GM20431 (cell line): ENCODE measurements at regions not wholly inside any gene's neighbourhood (a gene's known extent, or its start where the extent isn't known, plus 50 kb on each side); places are given as distances from the start of the nearest gene placed in this dataset.
"Not testable (repeated sequence)": the region's sequence is repeated elsewhere in the genome, so short reads cannot be mapped to it uniquely, and the experiment has no call there.

Experiments used
- in situ Hi-C: fragments of 300-500 bp; cut with MseI, MboI; formaldehyde crosslinking; loops from one replicate; pipeline ENCODE4 v1.15.0; 2020; ENCODE audit warnings: low sequenced_read_pairs; ENCODE audit not compliant: unreplicated experiment

DNA sequence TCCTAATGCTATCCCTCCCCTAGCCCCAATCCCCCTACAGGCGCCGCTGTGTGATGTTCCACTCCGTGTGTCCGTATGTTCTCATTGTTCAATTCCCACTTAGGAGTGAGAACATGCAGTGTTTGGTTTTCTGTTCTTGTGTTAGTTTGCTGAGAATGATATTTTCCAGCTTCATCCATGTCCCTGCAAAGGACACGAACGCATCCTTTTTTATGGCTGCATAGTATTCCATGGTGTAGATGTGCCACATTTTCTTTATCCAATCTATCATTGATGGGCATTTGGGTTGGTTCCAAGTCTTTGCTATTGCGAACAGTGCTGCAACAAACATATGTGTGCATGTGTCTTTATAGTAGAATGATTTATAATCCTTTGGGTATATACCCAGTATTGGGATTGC lies 174.2 kb upstream of the FOXK1 start:
- in situ Hi-C loops: not testable (repeated sequence)

GRCh38 chr7:4513450-4513849 lies 168.6 kb upstream of the FOXK1 start:
- in situ Hi-C loops: no loop called here

- in situ Hi-C loops: no loop called here
Observed at GRCh38 chr7:4519819-4520520, 162.1 kb upstream of the FOXK1 start.

DNA sequence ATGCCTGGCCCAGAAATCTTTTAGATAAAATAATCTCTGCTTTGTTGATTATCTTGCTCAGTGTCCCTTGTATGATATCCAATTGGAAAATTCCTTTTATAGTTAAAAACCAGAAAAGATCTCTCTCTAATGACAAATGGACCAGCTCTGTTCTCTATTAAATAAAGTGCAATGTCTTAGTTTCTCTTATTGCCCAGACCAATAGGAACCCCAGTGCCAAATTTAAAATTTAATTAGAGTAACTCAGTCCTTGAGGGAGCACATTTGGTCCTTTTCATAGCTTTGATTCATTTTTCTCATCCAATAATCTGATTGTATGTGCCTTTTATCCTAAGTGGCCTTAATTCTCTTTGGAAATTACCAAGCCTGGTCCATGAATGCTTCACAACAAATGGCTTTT lies 158.9 kb upstream of the FOXK1 start:
- in situ Hi-C loops: no loop called here

- in situ Hi-C loops: no loop called here
Observed at GRCh38 chr7:4523873-4524272, 158.2 kb upstream of the FOXK1 start.

GRCh38 chr7:4525884-4526283 lies 156.2 kb upstream of the FOXK1 start:
- in situ Hi-C loops: no loop called here

DNA sequence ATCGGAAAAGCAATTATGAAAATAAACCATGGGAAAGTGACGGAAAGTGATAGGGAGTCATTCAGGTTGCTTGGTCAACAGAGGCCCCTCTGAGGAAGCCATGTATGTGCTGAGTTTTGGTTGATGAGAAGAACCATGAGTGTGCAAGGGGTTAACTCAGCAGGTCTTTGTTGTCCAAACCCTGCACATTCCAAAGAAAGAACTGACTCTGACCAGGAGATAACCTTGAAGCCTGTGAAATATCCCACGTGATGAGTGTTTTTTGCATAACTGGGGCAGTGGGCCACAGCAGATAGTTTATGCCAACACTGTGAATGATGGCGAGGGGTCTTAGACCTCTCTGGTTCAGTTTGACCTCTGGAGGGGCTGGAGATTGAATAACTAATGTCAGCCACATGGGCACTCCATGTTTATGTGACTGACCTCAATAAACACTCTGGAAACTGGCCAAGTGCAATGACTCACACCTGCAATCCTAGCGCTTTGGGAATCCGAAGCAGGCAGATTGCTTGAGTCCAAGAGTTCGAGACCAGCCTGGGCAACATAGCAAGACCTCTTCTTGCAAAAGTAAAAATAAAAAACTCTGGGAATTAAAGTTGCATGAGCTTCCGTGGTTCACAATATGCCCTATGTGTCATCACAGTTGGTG lies 154.0 kb upstream of the FOXK1 start:
- in situ Hi-C loops: no loop called here

GRCh38 chr7:4531236-4531635 lies 150.9 kb upstream of the FOXK1 start:
- in situ Hi-C loops: no loop called here

GRCh38 chr7:4533339-4533738 lies 148.8 kb upstream of the FOXK1 start:
- in situ Hi-C loops: not testable (repeated sequence)

DNA sequence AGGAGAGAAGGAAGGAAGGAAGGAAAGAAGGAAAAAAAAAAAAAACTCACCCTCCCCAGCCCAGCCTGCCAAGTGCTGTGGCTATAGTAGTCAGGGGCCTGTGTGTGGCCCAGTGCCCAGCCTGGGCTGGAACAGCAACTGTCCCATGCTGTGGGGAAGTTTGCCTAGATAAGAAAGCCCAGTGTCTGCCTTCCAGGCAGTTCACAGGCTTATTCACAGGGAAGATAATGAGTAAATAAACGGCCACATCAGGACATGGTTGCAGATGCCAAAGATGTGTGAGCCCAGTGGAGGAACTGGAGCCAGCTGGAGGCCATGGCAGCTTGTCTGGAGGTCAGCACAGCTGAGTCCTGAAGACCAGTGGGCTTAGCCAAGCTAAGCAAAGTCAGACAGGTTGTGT lies 132.4 kb upstream of the FOXK1 start:
- in situ Hi-C loops: no loop called here

- in situ Hi-C loops: no loop called here
Observed at GRCh38 chr7:4550117-4550516, 132.0 kb upstream of the FOXK1 start.

GRCh38 chr7:4552985-4553384 lies 129.1 kb upstream of the FOXK1 start:
- in situ Hi-C loops: no loop called here

GRCh38 chr7:4556868-4557793 lies 125.0 kb upstream of the FOXK1 start:
- in situ Hi-C loops: no loop called here

DNA sequence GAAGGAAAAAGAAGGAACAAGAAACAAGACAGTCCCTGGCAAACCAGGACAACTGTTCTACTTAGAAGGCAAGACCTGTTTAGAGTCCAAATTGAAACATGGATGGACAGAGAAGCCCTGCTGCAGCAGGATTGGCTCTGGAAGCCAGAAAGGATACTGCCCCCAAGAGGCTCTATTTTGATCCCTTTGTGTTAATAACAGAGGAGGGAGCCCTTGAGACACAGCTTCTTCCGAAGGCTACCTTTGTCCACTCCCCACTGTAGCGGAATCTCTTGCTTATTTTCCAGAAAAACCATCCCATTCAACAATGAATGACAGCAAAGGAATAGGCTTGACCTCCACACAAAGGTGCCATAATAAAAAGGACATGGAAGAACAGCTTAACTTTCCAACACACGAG lies 120.3 kb upstream of the FOXK1 start:
- in situ Hi-C loops: no loop called here

DNA sequence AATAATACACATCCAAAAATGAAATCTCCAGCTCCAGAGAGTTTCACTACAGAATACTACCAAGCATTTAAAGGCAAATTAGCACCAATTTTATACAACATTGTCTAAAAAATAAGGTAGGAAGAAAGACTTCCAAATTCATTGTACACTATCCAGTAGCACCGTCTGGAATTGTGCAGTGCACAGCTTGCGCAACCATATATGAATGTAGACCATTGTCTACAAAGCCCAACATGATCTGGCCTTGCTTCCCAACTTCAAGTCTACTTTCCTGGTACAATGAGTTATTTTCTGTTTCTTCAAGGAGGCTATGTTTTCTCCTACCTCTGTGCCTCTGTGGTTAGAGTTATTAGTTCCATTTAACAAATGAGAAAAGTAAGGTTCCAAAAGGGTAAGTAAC lies 115.4 kb upstream of the FOXK1 start:
- in situ Hi-C loops: no loop called here

DNA sequence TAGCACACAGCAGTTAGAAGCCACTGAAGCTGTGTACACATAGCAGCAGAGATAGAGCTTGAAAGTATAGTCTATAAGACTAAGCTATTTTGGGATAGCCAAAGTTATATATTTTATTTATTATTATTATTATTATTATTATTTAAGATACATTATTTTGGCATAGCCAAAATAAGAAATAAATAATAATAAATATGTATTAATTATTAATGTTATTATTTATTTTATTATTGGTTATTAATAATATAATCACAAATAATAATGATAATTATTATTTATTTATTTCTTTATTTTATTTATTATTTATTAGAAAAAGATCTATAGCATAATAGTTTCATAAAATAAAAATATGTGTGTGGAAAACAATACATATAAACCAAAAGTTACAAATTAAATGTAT lies 107.2 kb upstream of the FOXK1 start:
- in situ Hi-C loops: no loop called here

- in situ Hi-C loops: no loop called here
Observed at GRCh38 chr7:4575254-4575653, 106.8 kb upstream of the FOXK1 start.

DNA sequence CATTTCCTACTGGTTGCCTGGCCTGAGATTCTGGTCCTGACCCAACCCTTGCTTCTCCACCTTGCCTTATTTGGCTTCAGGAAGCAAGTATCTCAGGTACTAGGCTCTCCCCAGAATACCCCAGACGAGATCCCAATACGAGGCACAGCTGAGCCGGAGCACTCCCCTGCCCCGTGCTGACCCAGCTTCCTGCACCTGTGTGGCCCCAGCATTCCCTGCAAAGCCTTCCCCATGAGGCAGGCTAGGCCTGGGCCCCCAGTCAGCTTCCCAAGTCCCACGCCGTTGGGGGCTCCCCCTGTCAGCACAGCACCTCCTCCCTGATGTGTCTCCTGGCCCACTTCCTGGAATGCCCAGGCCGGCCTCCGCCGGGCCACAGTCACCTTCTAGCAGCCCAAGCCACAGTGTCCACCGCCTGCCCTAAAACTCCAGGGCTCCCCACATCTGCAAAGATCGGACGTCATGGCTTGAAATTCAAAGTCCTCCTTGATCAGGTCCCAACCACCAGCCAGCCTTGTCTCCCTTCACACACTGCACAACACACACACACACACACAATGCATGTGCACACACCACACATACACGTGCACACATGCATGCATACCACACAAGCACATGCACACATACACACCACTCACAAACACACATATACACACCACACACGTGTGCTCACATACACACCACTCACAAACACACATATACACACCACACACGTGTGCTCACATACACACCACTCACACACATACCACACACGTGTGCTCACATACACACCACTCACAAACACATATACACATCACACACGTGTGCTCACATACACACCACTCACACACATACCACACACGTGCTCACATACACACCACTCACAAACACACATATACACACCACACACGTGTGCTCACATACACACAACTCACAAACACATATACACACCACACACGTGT lies 78.9 kb upstream of the FOXK1 start:
- in situ Hi-C loops: loop anchor here (25.0 kb wide), 2 partner anchors 159 to 484 kb away; no protein-coding TSS in a partner anchor

- in situ Hi-C loops: loop anchor here (25.0 kb wide), 2 partner anchors 158 to 483 kb away; no protein-coding TSS in a partner anchor
Observed at GRCh38 chr7:4603843-4604231, 78.3 kb upstream of the FOXK1 start.
